ENCODE measurements at regions not wholly inside any gene's neighbourhood (a gene's known extent, or its start where the extent isn't known, plus 50 kb on each side); places are given as distances from the start of the nearest gene placed in this dataset.
A peak's percentile ranks its signal among the peaks of the same experiment; 100 is the strongest.

- no peak for FAIRE-seq
- DNase-seq (ENCODE audit: low spot score) = no peak
These were observed 420.0 kb upstream of the ST6GAL2 start for GRCh38 chr2:107305966-107306365.

- no peak for DNase-seq (ENCODE audit: low spot score)
- no peak for FAIRE-seq
These were observed 420.9 kb upstream of the ST6GAL2 start for GRCh38 chr2:107306881-107307280.

GRCh38 chr2:107308835-107309234, 422.9 kb upstream of the ST6GAL2 start:
- DNase-seq (ENCODE audit: low spot score) = no peak
- no peak for FAIRE-seq

GRCh38 chr2:107312240-107312639, 426.3 kb upstream of the ST6GAL2 start:
- no peak for DNase-seq (ENCODE audit: low spot score)
- no peak for FAIRE-seq

- FAIRE-seq = no peak
- no peak for DNase-seq (ENCODE audit: low spot score)
These were observed 427.3 kb upstream of the ST6GAL2 start for GRCh38 chr2:107313316-107313715.

GRCh38 chr2:107320881-107321280, 434.9 kb upstream of the ST6GAL2 start:
- DNase-seq (ENCODE audit: low spot score) (no peak), FAIRE-seq (no peak)

DNA sequence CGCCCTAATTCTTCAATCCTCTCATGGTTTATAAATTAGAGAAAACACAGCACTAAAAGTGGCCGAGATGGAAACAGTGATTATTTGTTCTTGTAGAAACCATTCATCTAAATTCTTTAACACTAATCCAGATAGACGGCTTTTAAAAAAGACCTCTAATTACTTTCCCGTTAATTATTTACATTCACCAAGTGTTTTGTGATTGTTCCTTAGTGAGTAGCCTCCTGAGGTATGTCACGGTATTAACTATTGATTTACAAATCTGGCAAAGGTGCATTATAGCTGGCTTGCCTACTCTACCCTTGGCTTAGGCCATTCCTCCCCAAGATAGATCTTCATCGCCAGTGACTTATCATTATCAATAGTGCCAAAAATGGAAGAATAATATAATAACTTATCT, 436.4 kb upstream of the ST6GAL2 start:
- DNase-seq (ENCODE audit: low spot score) = no peak
- no peak for FAIRE-seq

DNA sequence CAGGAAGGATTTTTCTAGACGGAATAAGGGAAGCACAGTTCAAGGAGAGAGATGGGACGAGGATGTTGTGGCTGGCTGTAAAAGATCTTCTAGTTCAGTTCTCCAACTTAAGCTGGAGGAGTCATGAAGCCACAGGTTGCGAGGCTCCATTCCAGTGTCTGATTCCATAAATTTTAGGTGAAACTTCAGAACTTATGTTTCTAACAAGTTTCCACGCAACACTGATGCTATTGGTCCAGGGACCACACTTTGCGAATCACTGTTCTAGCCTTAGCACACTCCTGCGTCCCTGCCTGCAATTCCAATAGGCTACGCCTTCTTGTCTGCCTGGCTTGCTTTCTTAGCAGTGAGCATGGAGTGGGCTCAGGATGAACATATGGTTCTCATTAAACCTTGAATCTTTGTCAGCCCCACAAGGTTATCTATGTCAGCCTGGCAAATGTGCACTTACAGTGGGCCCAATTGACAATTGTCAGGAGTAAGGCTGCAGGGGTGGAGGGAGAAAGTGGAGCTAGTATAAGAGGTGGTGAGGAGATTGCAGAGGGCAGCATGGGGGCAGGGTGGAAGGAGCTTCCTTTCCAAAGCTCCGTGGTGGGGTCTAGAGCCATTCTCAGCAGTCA, 438.1 kb upstream of the ST6GAL2 start:
- DNase-seq (ENCODE audit: low spot score) (no peak), FAIRE-seq (no peak)

DNA sequence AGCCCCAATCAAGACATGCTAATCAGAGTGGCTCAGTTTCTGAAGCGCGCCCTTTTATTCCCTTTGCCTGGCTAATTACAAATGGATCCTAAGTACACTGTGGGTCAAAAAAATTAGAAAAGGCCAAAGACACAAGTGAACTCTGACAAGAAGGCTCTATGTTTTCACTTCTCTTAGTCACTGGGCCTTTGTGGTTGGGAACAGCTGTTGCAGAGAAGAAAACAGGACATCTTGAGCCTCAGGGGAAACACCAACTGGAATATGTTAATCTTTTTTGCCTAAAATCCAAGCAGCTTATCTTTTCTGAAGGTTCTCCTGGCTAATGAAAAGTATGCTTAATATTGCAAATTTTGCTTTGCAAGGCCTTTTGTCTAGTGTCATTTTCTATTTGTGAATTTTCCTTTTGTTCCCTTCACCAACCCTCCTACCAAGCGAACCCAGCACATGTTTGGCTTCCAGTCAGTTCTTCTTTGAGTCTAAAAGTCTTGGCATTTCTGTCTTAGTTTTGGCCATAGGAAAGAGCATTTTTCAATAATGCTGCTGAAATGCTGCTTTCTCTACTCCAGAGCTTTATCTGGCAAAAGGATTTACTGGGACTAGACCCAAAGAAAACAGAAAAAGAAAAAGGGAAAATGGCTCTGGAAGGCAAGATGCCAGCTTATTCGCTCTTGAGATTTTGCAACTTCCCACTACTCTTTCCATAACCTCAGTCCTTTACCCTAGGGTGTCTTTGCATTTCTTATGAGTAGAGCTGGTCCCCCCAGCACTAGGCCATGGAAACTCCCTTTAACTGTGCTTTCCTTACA, 440.2 kb upstream of the ST6GAL2 start:
- no peak for FAIRE-seq
- DNase-seq (ENCODE audit: low spot score) = no peak

GRCh38 chr2:107334306-107334705, 448.3 kb upstream of the ST6GAL2 start:
- FAIRE-seq (peak; percentile 72), DNase-seq (ENCODE audit: low spot score) (no peak)

- DNase-seq (ENCODE audit: low spot score) = no peak
- FAIRE-seq = peak; percentile 60
These were observed 450.6 kb upstream of the ST6GAL2 start for GRCh38 chr2:107336526-107336925.

GRCh38 chr2:107337209-107337898, 451.4 kb upstream of the ST6GAL2 start:
- FAIRE-seq (peak; percentile 94), DNase-seq (ENCODE audit: low spot score) (peak; percentile 73)

DNA sequence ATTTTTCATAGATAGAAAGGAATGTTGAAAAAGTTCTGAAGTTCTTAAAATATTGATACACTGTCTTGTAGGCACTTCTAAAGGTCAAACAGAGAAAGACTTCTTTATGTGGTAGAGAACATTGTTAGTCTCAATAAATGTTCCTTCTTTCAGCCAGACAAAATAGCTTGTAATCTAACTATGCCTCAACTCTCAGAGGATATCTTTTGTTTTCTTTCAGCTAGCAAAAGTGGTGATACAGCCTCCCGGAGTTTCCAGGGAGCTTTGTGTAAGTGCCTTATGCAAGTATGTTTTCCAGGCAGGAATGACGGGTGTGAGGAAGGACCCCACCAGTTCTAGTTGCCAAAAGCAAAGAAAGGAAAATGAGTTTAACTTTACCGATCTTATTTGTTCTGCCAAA, 452.1 kb upstream of the ST6GAL2 start:
- FAIRE-seq (no peak), DNase-seq (ENCODE audit: low spot score) (no peak)

DNA sequence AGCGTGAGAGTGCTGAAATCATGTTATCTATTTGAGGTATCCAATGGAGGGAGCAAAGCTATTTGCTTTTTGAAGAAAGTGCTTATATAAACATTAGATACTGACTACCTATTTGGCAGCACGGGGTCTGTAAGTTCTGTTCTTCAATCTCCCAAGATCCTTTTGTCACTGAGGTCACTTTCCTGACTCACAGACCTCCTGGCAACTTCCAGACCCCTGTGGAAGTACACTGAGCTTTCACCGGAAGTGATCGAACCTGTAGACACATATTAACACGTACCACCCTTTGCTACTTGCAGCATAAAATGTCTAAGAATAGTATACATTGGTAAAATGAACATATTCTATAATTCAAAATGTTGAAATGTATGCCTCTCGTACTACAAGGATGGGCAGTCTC, 452.6 kb upstream of the ST6GAL2 start:
- FAIRE-seq = no peak
- no peak for DNase-seq (ENCODE audit: low spot score)

GRCh38 chr2:107340955-107341354, 455.0 kb upstream of the ST6GAL2 start:
- FAIRE-seq (peak; percentile 90), DNase-seq (ENCODE audit: low spot score) (peak; percentile 44)

- no peak for FAIRE-seq
- DNase-seq (ENCODE audit: low spot score) = no peak
These were observed 463.4 kb upstream of the ST6GAL2 start for GRCh38 chr2:107349329-107349728.

- DNase-seq (ENCODE audit: low spot score) = no peak
- no peak for FAIRE-seq
These were observed 468.2 kb upstream of the ST6GAL2 start for GRCh38 chr2:107354175-107354574.

GRCh38 chr2:107358362-107358761, 468.3 kb upstream of the RGPD4 start:
- FAIRE-seq (peak; percentile 93), DNase-seq (ENCODE audit: low spot score) (peak; percentile 74)

- peak; percentile 31 for DNase-seq (ENCODE audit: low spot score)
- no peak for FAIRE-seq
These were observed 467.7 kb upstream of the RGPD4 start for GRCh38 chr2:107359021-107359420.

DNA sequence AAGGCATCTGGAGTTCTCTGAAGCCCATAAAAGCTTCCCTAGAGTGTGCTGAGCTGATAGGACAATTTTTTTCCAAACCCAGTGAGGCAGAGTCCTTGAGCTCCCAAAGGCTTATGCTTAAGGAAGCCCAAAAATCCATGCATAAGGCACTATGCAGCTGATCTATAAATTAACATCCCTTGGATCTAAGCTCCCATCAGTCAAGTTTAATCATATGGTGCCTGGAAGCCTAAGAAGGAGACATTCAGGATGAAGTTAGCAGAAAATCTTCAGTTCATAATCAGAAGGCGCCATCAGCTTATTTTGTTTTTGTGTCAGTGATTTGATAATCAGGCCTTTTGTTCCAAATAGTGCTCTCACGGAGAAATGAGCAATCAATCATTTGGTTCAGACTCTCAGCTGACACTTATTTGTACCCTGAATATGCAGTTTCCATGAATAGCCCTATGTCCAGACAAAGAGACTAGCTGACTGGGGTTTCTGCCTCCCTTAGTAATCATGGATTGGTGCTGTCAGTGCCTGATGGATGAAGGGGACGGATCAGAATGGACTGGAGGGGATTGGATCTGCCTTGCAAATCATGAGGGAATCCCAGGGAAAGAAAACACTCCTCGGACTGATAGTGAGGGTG, 464.8 kb upstream of the RGPD4 start:
- FAIRE-seq = no peak

GRCh38 chr2:107362993-107363392, 463.7 kb upstream of the RGPD4 start:
- no peak for FAIRE-seq
- DNase-seq (ENCODE audit: low spot score) = no peak

More for the DNA sequence above, 464.8 kb upstream of the RGPD4 start:
- DNase-seq (ENCODE audit: low spot score) = no peak

DNA sequence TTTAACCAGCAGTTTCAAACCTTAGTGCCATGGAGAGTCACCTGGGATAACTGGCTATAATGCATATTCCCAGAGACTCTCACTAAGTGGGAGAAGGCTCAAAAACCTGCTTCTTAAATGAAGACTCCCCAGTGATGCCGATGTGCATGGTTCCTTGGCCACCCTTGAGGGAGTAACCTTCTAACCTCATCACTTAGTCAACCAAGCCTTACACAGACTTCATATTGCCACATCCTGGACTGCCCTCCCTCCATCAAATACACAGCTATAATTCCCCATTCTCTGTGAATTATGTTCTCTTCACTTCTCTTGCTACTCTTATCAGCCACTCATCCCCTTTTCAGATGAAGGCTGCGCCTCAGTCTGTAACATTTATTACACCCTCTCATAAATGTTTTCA, 462.9 kb upstream of the RGPD4 start:
- FAIRE-seq = no peak

More for the DNA sequence above, 462.9 kb upstream of the RGPD4 start:
- DNase-seq (ENCODE audit: low spot score) = no peak
